Peyer's patch (tissue), 4 donors: ENCODE measurements at regions not wholly inside any gene's neighbourhood (a gene's known extent, or its start where the extent isn't known, plus 50 kb on each side); places are given as distances from the start of the nearest gene placed in this dataset.

Experiments
- DNase-seq, 3 donors: peaks; one replicate each; pipeline ENCODE4 v3.0.0-alpha.2; 2017 to 2019
- H3K27ac ChIP-seq, 4 donors: fragments of 200-600 bp; sonication (generic); one replicate each; pipeline ENCODE4 v1.5.1; 2016 to 2019
- H3K27me3 ChIP-seq, 2 donors: fragments of 200-600 bp; sonication (generic); one replicate each; pipeline ENCODE4 v1.5.1; 2019
- H3K36me3 ChIP-seq, 3 donors: fragments of 200-600 bp; sonication (generic); one replicate each; pipeline ENCODE4 v1.5.1; 2016 to 2019
- H3K4me1 ChIP-seq, 4 donors: fragments of 200-600 bp; sonication (generic); one replicate each; pipeline ENCODE4 v1.5.1; 2016 to 2019
- H3K4me3 ChIP-seq, 4 donors: fragments of 200-600 bp; sonication (generic); 1 replicate in 3 of 4; 2 replicates in 1 of 4; pipeline ENCODE4 v1.5.1; 2016 to 2019; ENCODE audit warnings: mild to moderate bottlenecking in 1 of 4
- H3K9me3 ChIP-seq, 4 donors: fragments of 200-600 bp; sonication (generic); one replicate each; pipeline ENCODE4 v1.5.1; 2016 to 2019; ENCODE audit warnings: mild to moderate bottlenecking in 1 of 4
- CTCF ChIP-seq, 6 experiments: fragments of 450-650 bp in 4 of 6; fragments of 200-600 bp in 2 of 6; sonication (generic) in 1 of 6; IDR thresholded peaks; one replicate each; pipeline ENCODE4 v1.5.1; 2017 to 2019; ENCODE audit warnings: antibody characterized with exemption in 6 of 6, mild to moderate bottlenecking in 3 of 6, moderate library complexity in 1 of 6
- POLR2A ChIP-seq, 2 donors: fragments of 450-650 bp; IDR thresholded peaks; one replicate each; pipeline ENCODE4 v1.5.1; 2017; ENCODE audit warnings: antibody characterized with exemption in 2 of 2, mild to moderate bottlenecking in 2 of 2, moderate library complexity in 2 of 2

- H3K9me3 ChIP-seq: no peaks in the 10 kb centered on the region
- H3K36me3 ChIP-seq: no peaks in the 10 kb centered on the region
- H3K4me3 ChIP-seq: no peak overlapping the region
- H3K27ac ChIP-seq: no peak overlapping the region
- no peaks in the 10 kb centered on the region for H3K4me1 ChIP-seq
- DNase-seq: no peak
- TF ChIP-seq POLR2A (IDR thresholded peaks at IDR 0.05): no peak
- no peaks in the 10 kb centered on the region for H3K27me3 ChIP-seq
Observed at GRCh38 chrX:150202641-150203247, 160.4 kb upstream of the MAMLD1 start.

- H3K36me3 ChIP-seq: no peaks in the 10 kb centered on the region
- no peak for DNase-seq
- TF ChIP-seq CTCF (IDR thresholded peaks at IDR 0.05): no peak
- no peak for TF ChIP-seq POLR2A (IDR thresholded peaks at IDR 0.05)
- H3K27ac ChIP-seq: no peak overlapping the region
- H3K9me3 ChIP-seq: no peaks in the 10 kb centered on the region
- H3K27me3 ChIP-seq: no peaks in the 10 kb centered on the region
- H3K4me3 ChIP-seq: no peak overlapping the region
- H3K4me1 ChIP-seq: no peaks in the 10 kb centered on the region
Observed at GRCh38 chrX:150203248-150203645, 159.9 kb upstream of the MAMLD1 start.

- Histone ChIP-seq H3K36me3 (no peaks in the 10 kb centered on the region), H3K4me1 (no peaks in the 10 kb centered on the region), H3K27me3 (no peaks in the 10 kb centered on the region), H3K9me3 (no peaks in the 10 kb centered on the region), H3K4me3 (no peak overlapping the region), H3K27ac (no peak overlapping the region)
- no peak for DNase-seq
- TF ChIP-seq CTCF (IDR thresholded peaks at IDR 0.05) (no peak), POLR2A (IDR thresholded peaks at IDR 0.05) (no peak)
Observed at GRCh38 chrX:150205011-150205410, 158.1 kb upstream of the MAMLD1 start.

GRCh38 chrX:150207733-150208132 lies 155.4 kb upstream of the MAMLD1 start:
- no peak overlapping the region for H3K27ac ChIP-seq
- H3K27me3 ChIP-seq: no peaks in the 10 kb centered on the region
- no peaks in the 10 kb centered on the region for H3K9me3 ChIP-seq
- TF ChIP-seq POLR2A (IDR thresholded peaks at IDR 0.05): no peak
- TF ChIP-seq CTCF (IDR thresholded peaks at IDR 0.05): no peak
- H3K36me3 ChIP-seq: no peaks in the 10 kb centered on the region
- DNase-seq: no peak
- no peak overlapping the region for H3K4me3 ChIP-seq
- H3K4me1 ChIP-seq: no peaks in the 10 kb centered on the region

GRCh38 chrX:150211988-150212387 lies 151.1 kb upstream of the MAMLD1 start:
- TF ChIP-seq CTCF (IDR thresholded peaks at IDR 0.05): no peak
- no peak for TF ChIP-seq POLR2A (IDR thresholded peaks at IDR 0.05)
- Histone ChIP-seq H3K4me1 (no peaks in the 10 kb centered on the region), H3K27ac (no peak overlapping the region), H3K4me3 (no peak overlapping the region), H3K36me3 (no peaks in the 10 kb centered on the region), H3K9me3 (no peaks in the 10 kb centered on the region), H3K27me3 (no peaks in the 10 kb centered on the region)
- DNase-seq: no peak

GRCh38 chrX:150212672-150213480 lies 150.2 kb upstream of the MAMLD1 start:
- H3K9me3 ChIP-seq: no peaks in the 10 kb centered on the region
- H3K4me1 ChIP-seq: no peaks in the 10 kb centered on the region
- DNase-seq: no peak
- no peak for TF ChIP-seq CTCF (IDR thresholded peaks at IDR 0.05)
- no peak for TF ChIP-seq POLR2A (IDR thresholded peaks at IDR 0.05)
- H3K27me3 ChIP-seq: no peaks in the 10 kb centered on the region
- H3K27ac ChIP-seq: no peak overlapping the region
- no peak overlapping the region for H3K4me3 ChIP-seq
- no peaks in the 10 kb centered on the region for H3K36me3 ChIP-seq
